DND-41 (cell line): ENCODE measurements at regions not wholly inside any gene's neighbourhood (a gene's known extent, or its start where the extent isn't known, plus 50 kb on each side); places are given as distances from the start of the nearest gene placed in this dataset.

Source experiments
- CTCF ChIP-seq: IDR thresholded peaks from 2 replicates; pipeline ENCODE4 v1.5.1; 2012; ENCODE audit warnings: borderline replicate concordance, low read length, moderate library complexity, mild to moderate bottlenecking; ENCODE audit not compliant: poor library complexity, severe bottlenecking; ENCODE audit errors: extremely low read depth
- EZH2 ChIP-seq: IDR thresholded peaks from 3 replicates; pipeline ENCODE4 v1.6.1; 2012; ENCODE audit warnings: borderline replicate concordance, low read depth, mild to moderate bottlenecking, moderate library complexity, low read length, inconsistent platforms; ENCODE audit not compliant: severe bottlenecking

- no peak for TF ChIP-seq CTCF
- TF ChIP-seq EZH2, result no peak
These were observed 100.4 kb upstream of the TGFBR2 start for GRCh38 chr3:30505866-30506520.
